GM12873 (cell line): ENCODE measurements at regions not wholly inside any gene's neighbourhood (a gene's known extent, or its start where the extent isn't known, plus 50 kb on each side); places are given as distances from the start of the nearest gene placed in this dataset.

Experiments
- TF ChIP-seq, protein P1 (sequence below): IDR thresholded peaks from 2 replicates; pipeline ENCODE4 v1.5.1; 2012; ENCODE audit warnings: low read depth, mild to moderate bottlenecking, moderate library complexity, low read length, control low read depth; ENCODE audit not compliant: insufficient read depth; ENCODE audit errors: missing control alignments

DNA sequence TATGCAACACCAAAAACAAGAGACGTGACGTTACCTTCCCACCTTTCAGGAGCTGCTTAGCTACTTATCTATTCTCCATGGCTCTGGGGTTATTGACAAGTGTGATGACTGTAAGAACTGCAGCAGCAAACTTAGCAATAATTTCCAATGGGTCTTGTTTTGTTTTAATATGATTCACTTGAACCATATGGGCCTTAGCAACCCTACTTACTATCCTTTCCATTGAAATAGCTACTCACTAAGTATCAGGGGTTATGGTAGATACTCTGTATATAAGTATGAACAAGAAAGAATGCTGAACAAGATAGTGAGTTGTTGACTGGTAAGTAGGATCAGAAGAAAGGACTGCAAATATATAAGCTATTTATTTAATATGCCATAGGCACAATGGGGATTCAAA lies 69.3 kb upstream of the BBX start:
- TF ChIP-seq, protein P1, sequence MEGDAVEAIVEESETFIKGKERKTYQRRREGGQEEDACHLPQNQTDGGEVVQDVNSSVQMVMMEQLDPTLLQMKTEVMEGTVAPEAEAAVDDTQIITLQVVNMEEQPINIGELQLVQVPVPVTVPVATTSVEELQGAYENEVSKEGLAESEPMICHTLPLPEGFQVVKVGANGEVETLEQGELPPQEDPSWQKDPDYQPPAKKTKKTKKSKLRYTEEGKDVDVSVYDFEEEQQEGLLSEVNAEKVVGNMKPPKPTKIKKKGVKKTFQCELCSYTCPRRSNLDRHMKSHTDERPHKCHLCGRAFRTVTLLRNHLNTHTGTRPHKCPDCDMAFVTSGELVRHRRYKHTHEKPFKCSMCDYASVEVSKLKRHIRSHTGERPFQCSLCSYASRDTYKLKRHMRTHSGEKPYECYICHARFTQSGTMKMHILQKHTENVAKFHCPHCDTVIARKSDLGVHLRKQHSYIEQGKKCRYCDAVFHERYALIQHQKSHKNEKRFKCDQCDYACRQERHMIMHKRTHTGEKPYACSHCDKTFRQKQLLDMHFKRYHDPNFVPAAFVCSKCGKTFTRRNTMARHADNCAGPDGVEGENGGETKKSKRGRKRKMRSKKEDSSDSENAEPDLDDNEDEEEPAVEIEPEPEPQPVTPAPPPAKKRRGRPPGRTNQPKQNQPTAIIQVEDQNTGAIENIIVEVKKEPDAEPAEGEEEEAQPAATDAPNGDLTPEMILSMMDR: no peak

DNA sequence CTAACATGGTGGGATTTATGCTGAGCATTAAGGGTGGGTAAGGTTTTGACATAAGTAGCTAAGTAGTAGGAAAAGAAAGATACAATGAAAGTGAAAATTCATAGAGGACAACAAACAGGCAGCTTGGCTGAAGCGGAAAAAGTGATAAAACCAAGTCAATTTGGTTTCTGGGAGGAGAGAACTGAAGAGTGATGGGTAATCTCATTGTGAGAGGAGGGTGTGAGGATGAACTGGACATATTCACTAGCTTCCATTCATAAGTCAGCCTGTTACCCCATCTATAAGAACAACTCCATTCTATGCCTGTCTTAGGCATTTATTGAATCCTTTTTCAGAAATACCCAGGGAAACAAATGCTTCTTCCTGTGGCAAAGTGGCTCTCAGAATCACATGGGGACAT lies 67.1 kb upstream of the BBX start:
- TF ChIP-seq, protein P1: no peak

DNA sequence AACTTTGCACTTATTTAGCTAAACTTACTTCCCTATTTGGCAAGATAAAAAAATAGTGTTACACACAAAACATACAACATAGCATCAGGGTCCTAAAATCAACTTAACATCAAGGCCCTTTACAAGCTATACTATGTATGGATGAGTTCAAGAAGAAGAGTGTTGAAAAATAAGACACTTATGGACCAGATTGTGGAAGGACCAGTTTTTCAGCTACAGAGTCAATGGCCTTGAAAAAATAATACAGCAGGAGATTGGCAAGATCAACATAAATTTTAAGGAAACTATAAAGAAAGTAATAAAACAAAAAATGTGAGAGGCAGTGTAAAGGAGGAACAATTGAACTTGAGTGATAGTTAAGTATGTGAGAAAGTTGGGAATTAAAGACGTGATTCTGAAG lies 66.3 kb upstream of the BBX start:
- TF ChIP-seq, protein P1: no peak

GRCh38 chr3:107458871-107459270 lies 63.9 kb upstream of the BBX start:
- TF ChIP-seq, protein P1: no peak

DNA sequence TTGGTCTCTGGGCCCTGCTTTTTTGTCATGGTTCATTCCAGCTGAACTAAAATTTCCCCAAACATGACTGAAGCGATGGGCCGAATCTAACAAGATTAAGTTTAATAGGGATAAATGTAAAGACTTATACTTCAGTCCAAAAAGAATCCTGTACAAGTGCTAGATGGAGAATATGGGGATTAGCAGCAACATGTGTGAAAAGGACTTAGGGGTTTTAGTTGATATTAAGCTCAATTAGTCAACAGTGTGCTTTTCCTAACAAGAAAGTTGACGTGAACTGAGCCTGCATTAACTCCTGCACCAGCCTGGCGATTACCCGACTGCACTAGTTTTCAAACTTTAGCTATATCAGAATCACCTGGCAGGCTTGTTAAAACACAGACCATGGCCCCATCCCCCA lies 61.0 kb upstream of the BBX start:
- TF ChIP-seq, protein P1: no peak

DNA sequence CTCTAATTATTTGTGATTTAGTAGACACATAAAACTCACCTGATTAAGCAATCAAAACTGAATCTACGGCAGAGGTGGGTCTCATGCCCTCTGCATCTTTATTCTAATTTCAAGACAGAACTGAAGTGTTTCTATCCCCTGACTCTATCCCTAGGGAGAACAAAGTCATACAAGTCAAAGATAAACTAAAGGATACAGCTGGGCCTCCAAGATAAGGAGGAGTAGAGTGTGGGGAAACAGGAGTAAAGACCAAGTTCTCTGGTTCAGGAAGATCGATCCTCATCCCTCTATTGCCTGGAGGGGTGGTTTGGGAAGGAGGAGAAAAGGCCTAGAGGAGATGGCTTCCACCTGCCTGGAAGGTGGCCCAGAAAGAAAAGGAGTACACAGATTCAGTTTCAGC lies 58.7 kb upstream of the BBX start:
- TF ChIP-seq, protein P1: no peak

DNA sequence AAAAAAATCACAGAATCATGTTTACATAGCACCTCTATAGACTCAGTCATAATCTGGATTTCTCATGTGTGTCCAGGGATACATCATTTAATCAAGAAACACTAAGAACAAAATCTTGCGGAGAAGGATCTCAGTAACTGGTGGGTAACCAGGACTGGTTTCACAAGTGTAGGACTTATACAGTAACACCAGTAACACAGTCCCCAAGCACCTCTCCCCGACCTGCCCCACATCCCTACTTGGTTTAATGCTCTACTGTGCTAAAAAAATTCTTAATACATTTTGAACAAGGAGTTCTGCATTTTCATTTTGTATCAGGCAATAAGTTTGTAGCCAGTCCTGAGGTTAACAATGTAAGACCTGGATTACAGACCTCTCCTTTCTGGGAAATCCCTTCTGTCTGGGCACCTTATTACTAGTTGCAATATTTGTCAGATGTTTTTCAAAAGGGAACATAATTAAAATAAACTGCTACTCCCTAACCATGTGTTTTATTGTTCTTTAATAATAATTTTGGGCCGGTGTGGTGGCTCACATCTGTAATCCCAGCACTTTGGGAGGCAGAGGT lies 57.6 kb upstream of the BBX start:
- TF ChIP-seq, protein P1: no peak
